ENCODE measurements at regions not wholly inside any gene's neighbourhood (a gene's known extent, or its start where the extent isn't known, plus 50 kb on each side); places are given as distances from the start of the nearest gene placed in this dataset.
A peak's percentile ranks its signal among the peaks of the same experiment; 100 is the strongest.

- H3K23ac ChIP-seq (ENCODE audit: insufficient read length), result no peak overlapping the region
- no peak overlapping the region for H4K5ac ChIP-seq (ENCODE audit: insufficient read length, low read depth, low read length)
- no peak overlapping the region for H2AFZ ChIP-seq (ENCODE audit: low read length)
- TF ChIP-seq SIN3A (conservative IDR thresholded peaks at IDR 0.05 in 1 of 2, IDR thresholded peaks at IDR 0.05 in 1 of 2; ENCODE audit: low read depth in 1 of 2, low read length in 2 of 2) (no peak), SP2 (IDR thresholded peaks at IDR 0.05; ENCODE audit: low read length) (no peak), TAF1 (IDR thresholded peaks at IDR 0.05; ENCODE audit: low read depth, low read length) (no peak), BCL11A (IDR thresholded peaks at IDR 0.05; ENCODE audit: low read depth in 2 of 2, low read length in 2 of 2) (no peak), ZNF274 (IDR thresholded peaks at IDR 0.05; ENCODE audit: borderline replicate concordance, extremely low read depth, low read length) (no peak), ASH2L (IDR thresholded peaks at IDR 0.05; ENCODE audit: low read length) (no peak), CTCF (IDR thresholded peaks at IDR 0.05; ENCODE audit: control extremely low read depth in 1 of 3, insufficient read depth in 1 of 3, low read depth in 1 of 3, low read length in 3 of 3) (no peak), SUZ12 (IDR thresholded peaks at IDR 0.05; ENCODE audit: low read length) (no peak), POLR2AphosphoS5 (IDR thresholded peaks at IDR 0.05; ENCODE audit: low read depth, low read length) (no peak), SP4 (IDR thresholded peaks at IDR 0.05; ENCODE audit: low read length) (no peak), POLR2A (IDR thresholded peaks at IDR 0.05; ENCODE audit: control extremely low read depth in 1 of 2, low read depth in 2 of 2, low read length in 2 of 2) (no peak), EZH2 (IDR thresholded peaks at IDR 0.05; ENCODE audit: low read depth, low read length, severe bottlenecking) (no peak), CHD2 (IDR thresholded peaks at IDR 0.05; ENCODE audit: low read length) (no peak), TAF7 (optimal IDR thresholded peaks at IDR 0.05; ENCODE audit: borderline replicate concordance, low read depth, low read length) (no peak)
These were observed 53.7 kb upstream of the SLC39A8 start for GRCh38 chr4:102399021-102399420.

More at GRCh38 chr4:102399021-102399420, 53.7 kb upstream of the SLC39A8 start:
- no peaks in the 10 kb centered on the region for H4K20me1 ChIP-seq (replicated peaks in 1 of 2; ENCODE audit: control insufficient read depth in 1 of 2, insufficient read depth in 2 of 2, low read length in 2 of 2)
- no peak overlapping the region for H3K18ac ChIP-seq (ENCODE audit: extremely low read depth, low read length)
- H3K23me2 ChIP-seq (ENCODE audit: low read depth, low read length), result no peaks in the 10 kb centered on the region
- no peaks in the 10 kb centered on the region for H3K9me3 ChIP-seq (ENCODE audit: insufficient read depth in 2 of 2, low read depth in 1 of 2, low read length in 1 of 2)
- H2BK15ac ChIP-seq (ENCODE audit: low read length), result 0 out of 2 replicates have a peak overlapping the region, but pooled peaks have one; percentile 46
- no peak overlapping the region for H2AK5ac ChIP-seq (ENCODE audit: low read depth, low read length)
- no peaks in the 10 kb centered on the region for H3K27me3 ChIP-seq (replicated peaks in 1 of 4; ENCODE audit: control insufficient read depth in 3 of 4, extremely low read depth in 1 of 4, insufficient read depth in 3 of 4, low read length in 3 of 4)
- H3K4ac ChIP-seq (replicated peaks; ENCODE audit: insufficient read length, low read depth, low read length), result no peak overlapping the region
- no peak overlapping the region for H2BK120ac ChIP-seq (replicated peaks; ENCODE audit: low read depth, low read length)
- H3K27ac ChIP-seq (ENCODE audit: low read depth, low read length), result no peak overlapping the region
- no peak overlapping the region for H4K8ac ChIP-seq (ENCODE audit: extremely low read depth, insufficient read depth, low read length)
- no peak for FAIRE-seq
- no peak overlapping the region for H3K9ac ChIP-seq (replicated peaks in 1 of 4; ENCODE audit: extremely low read depth in 1 of 4, low read depth in 3 of 4, low read length in 3 of 4)
- no peaks in the 10 kb centered on the region for H3K79me1 ChIP-seq (ENCODE audit: low read depth, low read length)
- ChIA-PET CTCF (ENCODE audit: partially characterized antibody) (no interaction called here), POLR2A (ENCODE audit: partially characterized antibody) (no interaction called here)
- no peaks in the 10 kb centered on the region for H3K36me3 ChIP-seq (ENCODE audit: control insufficient read depth in 2 of 4, insufficient read depth in 4 of 4, low read length in 3 of 4)
- no peaks in the 10 kb centered on the region for H3K4me1 ChIP-seq (replicated peaks in 1 of 4; ENCODE audit: control insufficient read depth in 3 of 4, insufficient read depth in 4 of 4, low read length in 3 of 4)
- H3K56ac ChIP-seq (replicated peaks; ENCODE audit: insufficient read length, low read depth, low read length), result no peak overlapping the region
- no peak for DNase-seq (ENCODE audit: low read depth in 1 of 2, low spot score in 2 of 2)
- H3K4me2 ChIP-seq (ENCODE audit: insufficient read depth in 1 of 2, low read depth in 2 of 2, low read length in 2 of 2), result no peak overlapping the region
- H2BK5ac ChIP-seq (ENCODE audit: low read depth, low read length), result no peak overlapping the region
- no peak overlapping the region for H3K14ac ChIP-seq (ENCODE audit: insufficient read length)
- WGBS, 2 experiments (ENCODE audit: extremely low coverage in 1 of 2, insufficient coverage in 1 of 2, insufficient read length in 1 of 2, insufficient replicate concordance in 2 of 2, low coverage in 1 of 2, low lambda C conversion rate in 2 of 2, missing lambda C conversion rate in 1 of 2), result 100% methylated on average over 1 of the region's 1 CpG; no CpG with 5 or more reads in 1 of the 2 experiments
- H3K79me2 ChIP-seq (ENCODE audit: control insufficient read depth in 1 of 2, insufficient read depth in 2 of 2, low read length in 2 of 2), result no peaks in the 10 kb centered on the region
- H2BK20ac ChIP-seq (ENCODE audit: low read length), result no peak overlapping the region
- no peak overlapping the region for H3K4me3 ChIP-seq (ENCODE audit: extremely low read depth in 1 of 4, insufficient read depth in 2 of 4, low read depth in 3 of 4, low read length in 4 of 4)
- H2BK12ac ChIP-seq (ENCODE audit: low read depth, low read length), result no peak overlapping the region
- H4K91ac ChIP-seq (replicated peaks; ENCODE audit: insufficient read length, low read length), result no peak overlapping the region

All from H1 (cell line).